Gastroesophageal sphincter (tissue), 2 donors: ENCODE measurements at regions not wholly inside any gene's neighbourhood (a gene's known extent, or its start where the extent isn't known, plus 50 kb on each side); places are given as distances from the start of the nearest gene placed in this dataset.

ENCODE experiments used
- POLR2A ChIP-seq, 2 donors: fragments of 450-650 bp; IDR thresholded peaks; one replicate each; pipeline ENCODE4 v1.6.1; 2017; ENCODE audit warnings: antibody characterized with exemption in 2 of 2, mild to moderate bottlenecking in 2 of 2, moderate library complexity in 1 of 2
- POLR2AphosphoS5 ChIP-seq: sonication (generic); formaldehyde crosslinking; IDR thresholded peaks from one replicate; pipeline ENCODE4 v1.6.1; 2017; ENCODE audit warnings: antibody characterized with exemption

- TF ChIP-seq POLR2A (IDR thresholded peaks at IDR 0.05) (no peak), POLR2AphosphoS5 (no peak)
Measured at GRCh38 chr5:43815497-43815896, 212.5 kb downstream of the NNT start.
